Stimulated activated naive CD8-positive, alpha-beta T cell treated with anti-CD3 and anti-CD28 coated beads, Interleukin-15, amount 100 ng/mL, for 72 hours (primary cell): ENCODE measurements at regions not wholly inside any gene's neighbourhood (a gene's known extent, or its start where the extent isn't known, plus 50 kb on each side); places are given as distances from the start of the nearest gene placed in this dataset.
"Not testable (repeated sequence)": the region's sequence is repeated elsewhere in the genome, so short reads cannot be mapped to it uniquely, and the experiment has no call there.

Experiments
- ATAC-seq: fragments of 150-1000 bp; cut with Tn5 transposase; 2 replicates; pipeline ENCODE4 v1.10.0; 2021; ENCODE audit warnings: mild to moderate bottlenecking, moderate library complexity
- DNase-seq, 2 donors: peaks; one replicate each; pipeline ENCODE4 v3.0.0; 2021 to 2022
- H3K27ac Mint-ChIP-seq, 2 donors: one replicate each; pipeline ENCODE4 v1.8.0; 2022; ENCODE audit warnings: mild to moderate bottlenecking in 2 of 2, mixed read lengths in 2 of 2, moderate library complexity in 2 of 2
- H3K27me3 Mint-ChIP-seq: one replicate; pipeline ENCODE4 v1.8.0; 2022; ENCODE audit warnings: mixed read lengths
- H3K4me1 Mint-ChIP-seq: one replicate; pipeline ENCODE4 v1.8.0; 2022; ENCODE audit warnings: mild to moderate bottlenecking, mixed read lengths
- H3K4me3 Mint-ChIP-seq, 2 donors: one replicate each; pipeline ENCODE4 v1.8.0; 2022; ENCODE audit warnings: mild to moderate bottlenecking in 2 of 2, mixed read lengths in 2 of 2, moderate library complexity in 1 of 2
- H3K9me3 Mint-ChIP-seq, 2 donors: one replicate each; pipeline ENCODE4 v1.8.0; 2022; ENCODE audit warnings: mixed read lengths in 2 of 2

- Mint-ChIP-seq H3K9me3 (peaks cover 0 to 9% of the 10 kb centered on the region in 2 donors), H3K27ac (no peak overlapping the region), H3K4me1 (no peaks in the 10 kb centered on the region), H3K27me3 (no peaks in the 10 kb centered on the region), H3K4me3 (no peak overlapping the region)
- no peak for DNase-seq
- ATAC-seq, result no peak
These were observed 102.0 kb downstream of the HNMT start for GRCh38 chr2:138066139-138066806.

DNA sequence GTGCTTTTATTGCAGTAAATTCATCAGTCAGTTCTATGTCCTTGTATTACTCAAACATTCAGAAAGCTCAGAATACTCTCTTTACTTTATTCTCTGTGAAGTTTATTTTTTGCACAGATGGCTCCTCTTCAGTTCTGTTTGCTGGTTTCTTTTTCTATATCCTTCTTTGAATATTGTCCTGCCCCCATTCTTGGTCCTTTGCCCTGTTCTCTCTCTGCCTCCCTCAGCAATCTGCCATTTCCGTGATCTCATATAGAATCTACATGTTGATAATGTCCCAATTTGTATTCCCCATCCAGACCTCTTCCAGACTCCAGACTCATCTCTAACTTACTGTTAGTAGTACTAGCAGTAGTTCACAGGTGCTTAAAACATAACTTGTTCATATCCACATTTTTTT is 102.6 kb downstream of the HNMT start:
- H3K4me3 Mint-ChIP-seq, result no peak overlapping the region
- H3K27ac Mint-ChIP-seq, result no peak overlapping the region
- peaks cover 0 to 9% of the 10 kb centered on the region in 2 donors for H3K9me3 Mint-ChIP-seq
- H3K27me3 Mint-ChIP-seq, result no peaks in the 10 kb centered on the region
- no peaks in the 10 kb centered on the region for H3K4me1 Mint-ChIP-seq
- no peak for DNase-seq
- no peak for ATAC-seq

DNA sequence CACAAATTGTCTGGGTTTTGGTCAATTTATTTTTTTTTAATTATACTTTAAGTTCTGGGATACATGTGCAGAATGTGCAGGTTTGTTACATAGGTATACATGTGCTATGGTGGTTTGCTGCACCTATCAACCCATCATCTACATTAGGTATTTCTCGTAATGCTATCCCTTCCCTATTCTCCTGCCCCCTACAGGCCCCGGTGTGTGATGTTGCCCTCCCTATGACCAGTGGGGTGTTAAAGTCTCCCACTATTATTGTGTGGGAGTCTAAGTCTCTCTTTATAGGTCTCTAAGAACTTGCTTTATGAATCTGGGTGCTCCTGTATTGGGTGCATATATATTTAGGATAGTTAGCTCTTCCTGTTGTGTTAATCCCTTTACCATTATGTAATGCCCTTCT is 104.4 kb downstream of the HNMT start:
- not testable (repeated sequence) for H3K27me3 Mint-ChIP-seq, ATAC-seq, H3K9me3 Mint-ChIP-seq, DNase-seq, H3K4me3 Mint-ChIP-seq, H3K27ac Mint-ChIP-seq, H3K4me1 Mint-ChIP-seq

DNA sequence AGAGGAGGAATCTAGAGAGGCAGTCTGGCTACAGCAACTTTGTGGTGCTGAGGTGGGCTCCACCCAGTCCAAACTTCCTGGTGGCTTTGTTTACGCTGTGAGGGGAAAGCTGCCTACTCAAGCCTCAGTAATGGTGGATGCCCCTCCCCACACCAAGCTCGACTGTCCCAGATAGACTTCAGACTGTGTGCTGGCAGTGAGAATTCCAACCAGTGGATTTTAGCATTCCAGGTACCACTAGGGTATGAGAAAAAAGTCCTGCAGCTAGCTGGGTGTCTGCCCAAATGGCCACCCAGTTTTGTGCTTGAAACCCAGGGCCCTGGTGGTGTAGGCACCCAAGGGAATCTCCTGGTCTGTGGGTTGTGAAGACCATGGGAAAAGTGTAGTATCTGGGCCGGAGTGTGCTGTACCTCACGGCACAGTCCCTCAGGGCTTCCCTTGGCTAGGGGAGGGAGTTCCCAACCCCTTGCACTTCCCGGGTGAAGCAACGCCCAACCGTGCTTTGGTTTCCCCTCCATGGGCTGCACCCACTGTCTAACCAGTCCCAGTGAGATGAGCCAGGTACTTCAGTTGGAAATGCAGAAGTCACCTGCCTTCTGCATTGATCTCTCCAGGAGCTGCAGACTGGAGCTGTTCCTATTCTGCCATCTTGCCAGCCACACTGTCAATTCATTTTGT is 106.9 kb downstream of the HNMT start:
- not testable (repeated sequence) for DNase-seq, H3K9me3 Mint-ChIP-seq, H3K4me3 Mint-ChIP-seq, H3K27ac Mint-ChIP-seq, H3K4me1 Mint-ChIP-seq, ATAC-seq, H3K27me3 Mint-ChIP-seq

GRCh38 chr2:138071720-138072719 is 107.7 kb downstream of the HNMT start:
- Mint-ChIP-seq H3K4me3 (no peak overlapping the region), H3K27me3 (no peaks in the 10 kb centered on the region), H3K9me3 (peaks cover 0 to 9% of the 10 kb centered on the region in 2 donors), H3K4me1 (no peaks in the 10 kb centered on the region), H3K27ac (no peak overlapping the region)
- ATAC-seq (no peak), DNase-seq (no peak)

DNA sequence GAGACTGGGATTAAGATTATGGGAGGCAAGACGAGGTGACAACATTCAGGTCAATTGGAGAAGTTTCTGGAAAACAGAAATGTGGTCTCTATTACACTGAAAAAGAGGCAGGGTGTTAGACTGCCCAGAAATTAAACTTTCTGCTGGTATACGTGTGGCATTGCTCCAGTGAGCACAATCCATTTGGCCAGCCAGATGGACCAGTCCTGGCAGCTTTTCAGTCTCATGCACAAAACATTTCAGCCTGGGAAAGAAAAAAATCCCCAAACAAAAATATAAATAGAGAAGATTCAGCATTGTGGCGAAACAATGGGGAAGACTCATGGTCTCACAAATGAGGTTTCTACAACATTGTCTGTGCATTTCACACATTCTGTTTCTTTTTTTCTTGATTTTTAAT is 113.9 kb downstream of the HNMT start:
- ATAC-seq (no peak), DNase-seq (no peak)
- Mint-ChIP-seq H3K27me3 (no peaks in the 10 kb centered on the region), H3K9me3 (no peaks in the 10 kb centered on the region), H3K27ac (no peak overlapping the region), H3K4me1 (no peaks in the 10 kb centered on the region), H3K4me3 (no peak overlapping the region)

DNA sequence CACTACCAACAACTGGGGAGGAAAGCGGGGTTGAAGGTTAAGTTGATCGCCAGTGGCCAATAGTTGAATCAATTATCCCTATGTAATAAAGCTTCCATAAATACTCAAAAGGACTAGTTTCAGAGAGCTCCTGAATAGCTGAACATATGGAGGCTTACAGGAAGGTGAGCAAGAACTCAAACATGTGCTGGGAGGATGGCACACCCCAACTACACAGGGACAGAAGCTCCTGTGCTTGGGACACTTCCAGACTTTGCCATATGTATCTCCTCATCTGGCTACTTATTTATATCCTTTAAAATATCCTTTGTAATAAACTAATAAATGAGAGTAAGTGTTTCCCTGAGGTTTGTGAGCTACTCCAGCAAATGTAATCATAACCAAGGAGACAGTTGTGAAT is 115.7 kb downstream of the HNMT start:
- Mint-ChIP-seq H3K4me3 (no peak overlapping the region), H3K9me3 (no peaks in the 10 kb centered on the region), H3K4me1 (no peaks in the 10 kb centered on the region), H3K27me3 (no peaks in the 10 kb centered on the region), H3K27ac (no peak overlapping the region)
- no peak for ATAC-seq
- no peak for DNase-seq

DNA sequence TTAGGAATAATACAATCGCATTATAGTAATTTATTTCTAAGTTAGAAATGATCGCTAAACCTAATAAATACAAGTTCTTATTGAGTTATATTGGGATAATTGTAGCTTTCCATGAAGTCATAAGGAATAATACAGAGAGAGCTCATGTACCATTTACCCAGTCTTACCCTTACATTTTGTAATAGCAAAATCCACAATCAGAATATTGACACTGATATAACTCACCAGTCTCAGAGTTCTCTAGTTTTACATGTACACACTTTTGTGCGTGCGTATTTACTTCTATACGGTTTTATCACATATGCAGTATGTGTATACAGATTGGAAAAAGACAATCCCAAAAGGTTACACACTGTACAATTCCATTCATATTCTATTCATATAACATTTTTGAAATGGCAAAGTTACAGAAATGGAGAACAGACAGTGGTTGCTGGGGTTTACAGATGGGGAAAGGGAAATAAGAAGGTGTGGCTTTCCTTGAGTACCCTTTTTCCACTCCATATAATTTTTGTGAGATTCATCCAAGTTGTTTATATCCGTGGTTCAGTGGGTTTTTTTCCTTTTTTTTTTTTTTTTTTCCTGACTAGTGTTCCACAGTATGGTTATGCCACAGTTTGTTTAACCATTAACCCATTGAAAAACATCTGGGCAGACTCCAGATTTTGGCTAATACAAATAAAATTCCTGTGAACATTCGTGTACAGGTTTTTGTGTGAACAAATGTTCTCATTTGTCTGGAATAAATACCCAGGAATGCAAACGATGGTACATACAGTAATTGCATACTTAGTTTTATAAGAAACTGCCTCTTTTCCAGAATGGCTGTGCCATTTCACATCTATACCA is 117.2 kb downstream of the HNMT start:
- DNase-seq, result no peak
- Mint-ChIP-seq H3K4me1 (no peaks in the 10 kb centered on the region), H3K9me3 (no peaks in the 10 kb centered on the region), H3K27me3 (no peaks in the 10 kb centered on the region), H3K4me3 (no peak overlapping the region), H3K27ac (no peak overlapping the region)
- ATAC-seq, result no peak

GRCh38 chr2:138084206-138084605 is 119.9 kb downstream of the HNMT start:
- Mint-ChIP-seq H3K4me3 (no peak overlapping the region), H3K4me1 (no peaks in the 10 kb centered on the region), H3K27me3 (no peaks in the 10 kb centered on the region), H3K27ac (no peak overlapping the region), H3K9me3 (peaks cover 0 to 6% of the 10 kb centered on the region in 2 donors)
- no peak for DNase-seq
- no peak for ATAC-seq

DNA sequence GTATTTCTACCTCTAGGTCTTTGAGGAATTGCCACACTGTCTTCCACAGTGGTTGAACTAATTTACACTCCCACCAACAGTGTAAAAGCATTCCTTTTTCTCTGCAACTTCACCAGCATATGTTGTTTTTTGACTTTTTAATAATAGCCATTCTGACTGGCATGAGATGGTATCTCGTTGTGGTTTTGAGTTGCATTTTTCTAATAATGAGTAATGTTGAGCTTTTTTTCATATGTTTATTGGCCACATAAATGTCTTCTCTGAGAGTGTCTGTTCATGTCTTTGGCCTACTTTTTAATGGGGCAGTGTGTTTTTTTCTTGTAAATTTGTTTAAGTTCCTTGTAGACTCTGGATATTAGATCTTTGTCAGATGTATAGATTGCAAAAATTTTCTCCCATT is 121.2 kb downstream of the HNMT start:
- H3K4me1 Mint-ChIP-seq, H3K4me3 Mint-ChIP-seq, DNase-seq, H3K27me3 Mint-ChIP-seq, H3K27ac Mint-ChIP-seq, H3K9me3 Mint-ChIP-seq, ATAC-seq: not testable (repeated sequence)

DNA sequence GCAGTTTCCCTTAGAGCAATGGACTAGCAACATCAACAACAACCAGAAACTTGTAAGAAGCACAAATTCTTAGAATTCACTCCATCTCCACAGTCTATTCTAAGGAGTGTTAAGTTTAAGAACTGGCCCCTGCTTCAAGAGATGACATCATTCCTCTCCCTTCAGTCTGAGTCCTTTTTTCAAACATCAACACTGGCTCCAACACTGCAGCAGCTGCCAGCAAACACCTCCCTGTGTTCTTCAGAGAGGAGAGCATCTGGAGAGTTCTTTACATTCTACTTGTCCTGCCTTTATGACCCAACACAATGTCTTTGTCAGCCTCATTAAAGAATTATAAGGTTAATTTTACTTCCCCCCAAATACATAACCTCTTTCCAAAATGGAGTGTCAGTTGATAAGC is 122.3 kb downstream of the HNMT start:
- Mint-ChIP-seq H3K27ac (no peak overlapping the region), H3K4me1 (no peaks in the 10 kb centered on the region), H3K27me3 (no peaks in the 10 kb centered on the region), H3K9me3 (peaks cover 0 to 6% of the 10 kb centered on the region in 2 donors), H3K4me3 (no peak overlapping the region)
- DNase-seq (no peak), ATAC-seq (no peak)

GRCh38 chr2:138087751-138088593 is 123.7 kb downstream of the HNMT start:
- H3K4me1 Mint-ChIP-seq, result no peaks in the 10 kb centered on the region
- H3K27ac Mint-ChIP-seq, result no peak overlapping the region
- no peak overlapping the region for H3K4me3 Mint-ChIP-seq
- no peaks in the 10 kb centered on the region for H3K27me3 Mint-ChIP-seq
- ATAC-seq, result no peak
- DNase-seq, result no peak
- peaks cover 0 to 6% of the 10 kb centered on the region in 2 donors for H3K9me3 Mint-ChIP-seq

- Mint-ChIP-seq H3K27ac (no peak overlapping the region), H3K4me1 (no peaks in the 10 kb centered on the region), H3K9me3 (peaks cover 0 to 6% of the 10 kb centered on the region in 2 donors), H3K27me3 (no peaks in the 10 kb centered on the region), H3K4me3 (no peak overlapping the region)
- ATAC-seq (no peak), DNase-seq (no peak)
These were observed 126.1 kb downstream of the HNMT start for GRCh38 chr2:138090330-138090729.

DNA sequence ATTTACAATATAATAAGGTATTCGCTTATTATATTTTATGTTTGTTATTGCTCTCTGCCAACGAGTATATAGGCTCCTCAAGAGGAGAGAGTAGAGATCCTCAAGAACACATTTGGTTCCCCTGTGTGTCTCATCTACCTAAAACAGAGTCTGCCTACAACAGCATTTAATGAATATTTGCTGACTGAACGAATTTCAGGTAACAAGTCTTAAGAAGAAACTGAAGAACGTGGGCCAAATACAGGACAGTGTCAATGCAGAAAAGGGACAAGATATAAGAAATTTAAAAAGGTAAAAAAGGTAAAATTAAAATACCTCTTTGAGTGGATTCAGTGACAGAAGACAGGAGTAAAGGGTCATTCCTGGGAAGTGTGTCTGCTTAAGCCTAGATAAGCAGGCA is 129.2 kb downstream of the HNMT start:
- no peak overlapping the region for H3K27ac Mint-ChIP-seq
- H3K4me1 Mint-ChIP-seq, result no peaks in the 10 kb centered on the region
- DNase-seq (no peak), ATAC-seq (no peak)
- no peak overlapping the region for H3K4me3 Mint-ChIP-seq
- H3K27me3 Mint-ChIP-seq, result no peaks in the 10 kb centered on the region
- H3K9me3 Mint-ChIP-seq, result peaks cover 0 to 6% of the 10 kb centered on the region in 2 donors
